Left lobe of liver (tissue), 2 donors: ENCODE measurements at regions not wholly inside any gene's neighbourhood (a gene's known extent, or its start where the extent isn't known, plus 50 kb on each side); places are given as distances from the start of the nearest gene placed in this dataset.
A peak's percentile ranks its signal among the peaks of the same experiment; 100 is the strongest.

Source experiments
- ATAC-seq: fragments of 200-7000 bp; cut with Tn5 transposase; one replicate; pipeline ENCODE4 v1.9.1; 2020; ENCODE audit warnings: mild to moderate bottlenecking, moderate library complexity
- DNase-seq: peaks from one replicate; pipeline ENCODE4 v3.0.0-alpha.2; 2020; ENCODE audit warnings: low spot score
- donor health status: DM: no; HTN: no; CAD: no; lungs with moderate emphysema.
- donor health status: DM: no; HTN: yes; CAD: no.

- DNase-seq (no peak), ATAC-seq (no peak)
These were observed 106.6 kb upstream of the ACTRT2 start for GRCh38 chr1:2914702-2915101.

- ATAC-seq, result no peak
- no peak for DNase-seq
These were observed 105.1 kb upstream of the ACTRT2 start for GRCh38 chr1:2916153-2916552.

- no peak for ATAC-seq
- no peak for DNase-seq
These were observed 104.6 kb upstream of the ACTRT2 start for GRCh38 chr1:2916706-2917105.

GRCh38 chr1:2917284-2917683 lies 104.0 kb upstream of the ACTRT2 start:
- no peak for DNase-seq
- ATAC-seq, result no peak

GRCh38 chr1:2918441-2918840 lies 102.8 kb upstream of the ACTRT2 start:
- DNase-seq, result no peak
- no peak for ATAC-seq

GRCh38 chr1:2919841-2920240 lies 101.4 kb upstream of the ACTRT2 start:
- DNase-seq (no peak), ATAC-seq (no peak)

GRCh38 chr1:2920421-2921015 lies 100.7 kb upstream of the ACTRT2 start:
- no peak for ATAC-seq
- no peak for DNase-seq

- ATAC-seq (peak; percentile 74), DNase-seq (no peak)
These were observed 99.1 kb upstream of the ACTRT2 start for GRCh38 chr1:2921970-2922686.

GRCh38 chr1:2923351-2923750 lies 97.9 kb upstream of the ACTRT2 start:
- ATAC-seq (no peak), DNase-seq (no peak)

GRCh38 chr1:2925291-2925690 lies 96.0 kb upstream of the ACTRT2 start:
- DNase-seq (no peak), ATAC-seq (no peak)

- DNase-seq (no peak), ATAC-seq (no peak)
These were observed 95.3 kb upstream of the ACTRT2 start for GRCh38 chr1:2925918-2926317.

- no peak for ATAC-seq
- no peak for DNase-seq
These were observed 94.7 kb upstream of the ACTRT2 start for GRCh38 chr1:2926447-2927055.

GRCh38 chr1:2927393-2928360 lies 93.6 kb upstream of the ACTRT2 start:
- ATAC-seq, result no peak

GRCh38 chr1:2928366-2929325 lies 92.6 kb upstream of the ACTRT2 start:
- ATAC-seq (no peak), DNase-seq (no peak)

More at GRCh38 chr1:2927393-2928360, 93.6 kb upstream of the ACTRT2 start:
- no peak for DNase-seq

- DNase-seq (no peak), ATAC-seq (no peak)
These were observed 91.9 kb upstream of the ACTRT2 start for GRCh38 chr1:2929335-2929734.

- no peak for DNase-seq
- ATAC-seq, result no peak
These were observed 91.1 kb upstream of the ACTRT2 start for GRCh38 chr1:2930016-2930815.

GRCh38 chr1:2930913-2931723 lies 90.1 kb upstream of the ACTRT2 start:
- ATAC-seq (no peak), DNase-seq (no peak)

- ATAC-seq, result no peak
- no peak for DNase-seq
These were observed 89.4 kb upstream of the ACTRT2 start for GRCh38 chr1:2931724-2932401.
